Heart left ventricle (tissue), 16 donors: ENCODE measurements at regions not wholly inside any gene's neighbourhood (a gene's known extent, or its start where the extent isn't known, plus 50 kb on each side); places are given as distances from the start of the nearest gene placed in this dataset.
"Not testable (repeated sequence)": the region's sequence is repeated elsewhere in the genome, so short reads cannot be mapped to it uniquely, and the experiment has no call there.

ENCODE experiments used
- ATAC-seq, 4 donors: fragments of 200-7000 bp; cut with Tn5 transposase; one replicate each; pipeline ENCODE4 v1.9.1; 2020 to 2022; ENCODE audit warnings: moderate library complexity in 4 of 4, mild to moderate bottlenecking in 3 of 4, moderate number of reproducible peaks in 1 of 4
- DNase-seq, 5 donors: peaks; one replicate each; pipeline ENCODE4 v3.0.0-alpha.2; 2020
- H3K27ac ChIP-seq, 12 donors: fragments of 200-600 bp; sonication (generic) in 4 of 12; one replicate each; pipeline versions ENCODE4 v1.5.0 to v1.8.0; 2016 to 2022; ENCODE audit warnings: mild to moderate bottlenecking in 2 of 12
- H3K27me3 ChIP-seq, 9 donors: fragments of 200-600 bp; sonication (generic) in 2 of 9; one replicate each; pipeline versions ENCODE4 v1.5.1 to v1.8.0; 2016 to 2022; ENCODE audit warnings: mild to moderate bottlenecking in 3 of 9
- H3K36me3 ChIP-seq, 9 donors: fragments of 200-600 bp; sonication (generic) in 2 of 9; one replicate each; pipeline versions ENCODE4 v1.5.0 to v1.8.0; 2018 to 2022; ENCODE audit warnings: mild to moderate bottlenecking in 2 of 9
- H3K4me1 ChIP-seq, 12 donors: fragments of 200-600 bp; sonication (generic) in 4 of 12; one replicate each; pipeline versions ENCODE4 v1.5.0 to v1.8.0; 2016 to 2022; ENCODE audit warnings: mild to moderate bottlenecking in 3 of 12
- H3K4me3 ChIP-seq, 12 donors: fragments of 200-600 bp; sonication (generic) in 4 of 12; one replicate each; pipeline versions ENCODE4 v1.5.0 to v1.8.0; 2017 to 2022; ENCODE audit warnings: mild to moderate bottlenecking in 9 of 12, moderate library complexity in 4 of 12
- H3K9me3 ChIP-seq, 12 donors: fragments of 200-600 bp; sonication (generic) in 4 of 12; one replicate each; pipeline versions ENCODE4 v1.5.0 to v1.8.0; 2016 to 2022; ENCODE audit warnings: mild to moderate bottlenecking in 1 of 12
- POLR2A ChIP-seq, 2 donors: fragments of 450-650 bp; IDR thresholded peaks; one replicate each; pipeline ENCODE4 v1.6.1; 2017; ENCODE audit warnings: antibody characterized with exemption in 2 of 2, mild to moderate bottlenecking in 2 of 2, moderate library complexity in 2 of 2
- WGBS, 4 donors: extraction: QIAGEN DNeasy Blood & Tissue Kit in 2 of 4; methylation state at CpG; one replicate each; pipeline versions ENCODE4 v1.1.5 to v1.1.7; 2013 to 2018; 5-methylcytosine and 5-hydroxymethylcytosine counted together
- intact Hi-C, 10 donors: fragments of 100-400 bp; cut with DNase I; formaldehyde crosslinking; loops; one replicate each; pipeline versions ENCODE4 v1.11.1 to v1.14.2; 2022
- TF ChIP-seq, protein P1 (sequence below), 12 donors: fragments of 200-600 bp; sonication (generic) in 4 of 12; IDR thresholded peaks; one replicate each; pipeline versions ENCODE4 v1.5.0 to v1.8.0; 2018 to 2022; ENCODE audit warnings: antibody characterized with exemption in 12 of 12, mild to moderate bottlenecking in 5 of 12
- donor health status: ischemic (EF 13 %, LVEDD 7.1; RV severe dilation, severe dysfunction).
- donor health status: healthy with polysubstance abuse.
- donor health status: DM: no; HTN: yes; CAD: no.
- donor health status: DM: no; HTN: no; CAD: no.
- donor health status: ischemic (EF 25% LVEDD 6.9; RV normal size, moderate dysfunction).
- donor health status: ischemic (EF 25% LVEDD 5.7; RV mildly dilated, moderate dysfunction).
- donor health status: healthy.
- donor health status: DM: yes; HTN: yes; CAD: no.
- donor health status: ischemic (EF 35%, LVEDD 5.7; RV mildly dilated, moderate dysfunction).
- donor health status: nonischemic (EF 11% LVEDD 7.7; RV severe dilation, severe dysfunction).
- donor health status: DM: yes; HTN: yes; CAD: no.
- donor health status: PGD.
- donor health status: ischemic (EF 29% LVEDD 5.4; RV normal size, mild dysfunction).
- donor health status: nonischemic (EF 23%, LVEDD 6.1; RV moderate dilation, normal function).

GRCh38 chr6:153465050-153465449 is 334.0 kb upstream of the RGS17 start:
- Histone ChIP-seq H3K36me3 (no peaks in the 10 kb centered on the region), H3K27me3 (no peaks in the 10 kb centered on the region), H3K4me1 (no peaks in the 10 kb centered on the region), H3K9me3 (peaks cover 0 to 6% (median 0%) of the 10 kb centered on the region in 12 donors), H3K27ac (no peak overlapping the region), H3K4me3 (no peak overlapping the region)
- ATAC-seq (no peak), DNase-seq (no peak)
- TF ChIP-seq, protein P1, sequence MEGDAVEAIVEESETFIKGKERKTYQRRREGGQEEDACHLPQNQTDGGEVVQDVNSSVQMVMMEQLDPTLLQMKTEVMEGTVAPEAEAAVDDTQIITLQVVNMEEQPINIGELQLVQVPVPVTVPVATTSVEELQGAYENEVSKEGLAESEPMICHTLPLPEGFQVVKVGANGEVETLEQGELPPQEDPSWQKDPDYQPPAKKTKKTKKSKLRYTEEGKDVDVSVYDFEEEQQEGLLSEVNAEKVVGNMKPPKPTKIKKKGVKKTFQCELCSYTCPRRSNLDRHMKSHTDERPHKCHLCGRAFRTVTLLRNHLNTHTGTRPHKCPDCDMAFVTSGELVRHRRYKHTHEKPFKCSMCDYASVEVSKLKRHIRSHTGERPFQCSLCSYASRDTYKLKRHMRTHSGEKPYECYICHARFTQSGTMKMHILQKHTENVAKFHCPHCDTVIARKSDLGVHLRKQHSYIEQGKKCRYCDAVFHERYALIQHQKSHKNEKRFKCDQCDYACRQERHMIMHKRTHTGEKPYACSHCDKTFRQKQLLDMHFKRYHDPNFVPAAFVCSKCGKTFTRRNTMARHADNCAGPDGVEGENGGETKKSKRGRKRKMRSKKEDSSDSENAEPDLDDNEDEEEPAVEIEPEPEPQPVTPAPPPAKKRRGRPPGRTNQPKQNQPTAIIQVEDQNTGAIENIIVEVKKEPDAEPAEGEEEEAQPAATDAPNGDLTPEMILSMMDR (IDR thresholded peaks at IDR 0.05): no peak
- no peak for TF ChIP-seq POLR2A (IDR thresholded peaks at IDR 0.05)
- intact Hi-C loops: no loop called here
- 82 to 88% (median 84%) methylated on average over 2 of the region's 2 CpGs for WGBS, 4 donors

DNA sequence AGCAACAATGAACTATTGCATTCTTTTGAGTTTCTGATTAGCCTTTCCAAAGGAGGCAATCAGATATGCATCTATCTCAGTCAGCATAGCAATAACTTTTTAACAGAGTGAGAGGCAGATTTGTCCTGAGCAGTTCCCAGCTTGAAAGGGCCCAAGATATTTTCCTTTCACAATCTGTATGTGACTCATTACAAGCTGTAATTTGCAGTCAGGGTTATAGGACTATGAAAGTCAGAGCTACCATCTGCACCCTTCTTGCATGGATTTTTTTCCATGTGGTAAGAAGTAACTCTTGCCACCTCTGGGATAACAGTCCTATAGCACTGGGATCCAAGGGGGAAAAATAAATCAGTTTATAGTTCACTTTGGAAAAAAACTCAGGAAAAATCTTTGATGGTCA is 318.2 kb upstream of the RGS17 start:
- H3K27me3 ChIP-seq: no peaks in the 10 kb centered on the region
- ATAC-seq (no peak), DNase-seq (no peak)
- H3K4me1 ChIP-seq: no peaks in the 10 kb centered on the region
- no peak overlapping the region for H3K4me3 ChIP-seq
- intact Hi-C loops: no loop called here
- TF ChIP-seq, protein P1 (IDR thresholded peaks at IDR 0.05): no peak
- TF ChIP-seq POLR2A (IDR thresholded peaks at IDR 0.05): no peak
- no peaks in the 10 kb centered on the region for H3K36me3 ChIP-seq
- peaks cover 0 to 7% (median 0%) of the 10 kb centered on the region in 12 donors for H3K9me3 ChIP-seq
- H3K27ac ChIP-seq: no peak overlapping the region

GRCh38 chr6:153442749-153443148 is 311.7 kb upstream of the RGS17 start:
- H3K9me3 ChIP-seq, DNase-seq, H3K27me3 ChIP-seq, intact Hi-C loops, ATAC-seq, H3K4me1 ChIP-seq, H3K4me3 ChIP-seq, H3K36me3 ChIP-seq, H3K27ac ChIP-seq: not testable (repeated sequence)
- 64 to 98% (median 78%) methylated on average over 2 of the region's 2 CpGs for WGBS, 4 donors

DNA sequence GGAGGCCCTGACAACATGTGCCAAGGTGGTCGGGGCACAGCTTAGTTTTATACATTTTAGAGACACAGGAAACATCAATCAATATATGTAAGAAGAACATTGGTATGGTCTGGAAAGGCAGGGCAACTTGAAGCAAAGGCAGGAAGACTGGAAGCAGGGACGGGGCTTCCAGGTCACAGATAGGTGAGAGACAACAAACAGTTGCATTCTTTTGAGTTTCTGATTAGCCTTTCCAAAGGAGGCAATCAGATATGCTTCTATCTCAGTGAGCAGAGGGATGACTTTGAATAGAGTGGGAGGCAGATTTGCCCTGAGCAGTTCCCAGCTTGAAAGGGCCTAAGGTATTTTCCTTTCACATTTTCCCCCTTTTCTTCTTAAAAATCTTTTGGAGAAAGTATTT is 311.0 kb upstream of the RGS17 start:
- Histone ChIP-seq H3K9me3 (peaks cover 0 to 8% (median 0%) of the 10 kb centered on the region in 12 donors), H3K4me3 (no peak overlapping the region), H3K4me1 (no peaks in the 10 kb centered on the region), H3K36me3 (no peaks in the 10 kb centered on the region), H3K27me3 (no peaks in the 10 kb centered on the region), H3K27ac (no peak overlapping the region)
- WGBS, 4 donors: 25 to 33% (median 29%) methylated on average over 2 of the region's 2 CpGs
- no peak for TF ChIP-seq POLR2A (IDR thresholded peaks at IDR 0.05)
- TF ChIP-seq, protein P1 (IDR thresholded peaks at IDR 0.05): no peak
- intact Hi-C loops: no loop called here
- DNase-seq (no peak), ATAC-seq (no peak)

DNA sequence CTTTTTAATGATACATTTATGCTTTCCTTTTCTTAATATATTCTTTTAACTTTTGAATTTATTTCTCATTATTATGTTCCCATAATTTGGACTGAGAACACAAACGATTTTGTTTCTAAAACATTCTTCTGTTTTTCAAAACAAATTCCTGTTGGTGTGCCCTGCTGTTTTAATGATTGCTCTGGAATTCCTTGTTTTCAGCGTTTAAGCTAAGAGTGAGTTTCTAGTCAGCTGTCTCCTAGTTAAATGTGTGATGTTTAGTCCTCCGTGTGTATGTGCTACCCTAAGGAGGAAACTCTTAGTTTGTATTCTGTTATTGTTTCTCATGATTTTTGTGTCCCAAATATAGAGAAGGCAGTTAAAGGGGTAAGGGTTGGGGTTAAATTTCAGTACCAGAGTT is 306.1 kb upstream of the RGS17 start:
- Histone ChIP-seq H3K27ac (no peak overlapping the region), H3K36me3 (no peaks in the 10 kb centered on the region), H3K9me3 (no peaks in the 10 kb centered on the region), H3K4me1 (no peaks in the 10 kb centered on the region), H3K4me3 (no peak overlapping the region), H3K27me3 (no peaks in the 10 kb centered on the region)
- no peak for TF ChIP-seq POLR2A (IDR thresholded peaks at IDR 0.05)
- TF ChIP-seq, protein P1 (IDR thresholded peaks at IDR 0.05): no peak
- DNase-seq (no peak), ATAC-seq (no peak)
- WGBS, 4 donors: 18 to 36% (median 22%) methylated on average over 3 of the region's 3 CpGs
- intact Hi-C loops: no loop called here
